IMR-90 (cell line): ENCODE measurements at regions not wholly inside any gene's neighbourhood (a gene's known extent, or its start where the extent isn't known, plus 50 kb on each side); places are given as distances from the start of the nearest gene placed in this dataset.

ENCODE experiments used
- POLR2A ChIP-seq: IDR thresholded peaks from 2 replicates; pipeline ENCODE4 v1.6.1; 2012; ENCODE audit warnings: mild to moderate bottlenecking, low read depth, low read length
- TF ChIP-seq, protein P1 (sequence below): conservative IDR thresholded peaks from 2 replicates; pipeline ENCODE4 v1.5.1; 2012; ENCODE audit warnings: mild to moderate bottlenecking, low read depth, low read length, improper control_type of control experiment
- TF ChIP-seq, protein P2 (sequence below): fragments of 150-350 bp; IDR thresholded peaks from 2 replicates; pipeline ENCODE4 v1.6.1; 2017; ENCODE audit warnings: mild to moderate bottlenecking, antibody characterized with exemption, low read length, low read depth

DNA sequence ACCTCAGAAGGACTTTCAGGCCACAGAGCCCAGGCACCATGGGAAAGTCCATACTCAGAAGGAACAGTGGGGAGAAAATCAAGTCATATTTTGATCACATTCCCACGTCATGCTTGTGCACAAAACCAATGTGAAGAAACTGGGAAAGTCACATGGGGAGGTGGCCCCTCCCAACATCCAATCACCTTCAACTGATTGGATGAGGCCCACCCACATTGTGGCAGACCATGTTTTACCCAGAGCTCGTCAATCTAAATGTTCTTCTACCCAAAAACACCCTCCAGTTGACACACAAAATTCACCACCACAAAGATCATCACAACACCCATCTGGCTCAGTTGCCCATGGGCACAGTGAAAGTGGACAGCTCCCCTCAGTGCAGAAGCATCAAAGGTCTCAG is 248.2 kb upstream of the IGF1R start:
- TF ChIP-seq, protein P1, sequence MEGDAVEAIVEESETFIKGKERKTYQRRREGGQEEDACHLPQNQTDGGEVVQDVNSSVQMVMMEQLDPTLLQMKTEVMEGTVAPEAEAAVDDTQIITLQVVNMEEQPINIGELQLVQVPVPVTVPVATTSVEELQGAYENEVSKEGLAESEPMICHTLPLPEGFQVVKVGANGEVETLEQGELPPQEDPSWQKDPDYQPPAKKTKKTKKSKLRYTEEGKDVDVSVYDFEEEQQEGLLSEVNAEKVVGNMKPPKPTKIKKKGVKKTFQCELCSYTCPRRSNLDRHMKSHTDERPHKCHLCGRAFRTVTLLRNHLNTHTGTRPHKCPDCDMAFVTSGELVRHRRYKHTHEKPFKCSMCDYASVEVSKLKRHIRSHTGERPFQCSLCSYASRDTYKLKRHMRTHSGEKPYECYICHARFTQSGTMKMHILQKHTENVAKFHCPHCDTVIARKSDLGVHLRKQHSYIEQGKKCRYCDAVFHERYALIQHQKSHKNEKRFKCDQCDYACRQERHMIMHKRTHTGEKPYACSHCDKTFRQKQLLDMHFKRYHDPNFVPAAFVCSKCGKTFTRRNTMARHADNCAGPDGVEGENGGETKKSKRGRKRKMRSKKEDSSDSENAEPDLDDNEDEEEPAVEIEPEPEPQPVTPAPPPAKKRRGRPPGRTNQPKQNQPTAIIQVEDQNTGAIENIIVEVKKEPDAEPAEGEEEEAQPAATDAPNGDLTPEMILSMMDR, result no peak
- TF ChIP-seq, protein P2, sequence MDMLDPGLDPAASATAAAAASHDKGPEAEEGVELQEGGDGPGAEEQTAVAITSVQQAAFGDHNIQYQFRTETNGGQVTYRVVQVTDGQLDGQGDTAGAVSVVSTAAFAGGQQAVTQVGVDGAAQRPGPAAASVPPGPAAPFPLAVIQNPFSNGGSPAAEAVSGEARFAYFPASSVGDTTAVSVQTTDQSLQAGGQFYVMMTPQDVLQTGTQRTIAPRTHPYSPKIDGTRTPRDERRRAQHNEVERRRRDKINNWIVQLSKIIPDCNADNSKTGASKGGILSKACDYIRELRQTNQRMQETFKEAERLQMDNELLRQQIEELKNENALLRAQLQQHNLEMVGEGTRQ, result no peak
- TF ChIP-seq POLR2A, result no peak
